Smooth muscle cell (in vitro differentiated cells): ENCODE measurements at regions not wholly inside any gene's neighbourhood (a gene's known extent, or its start where the extent isn't known, plus 50 kb on each side); places are given as distances from the start of the nearest gene placed in this dataset.

Experiments used
- DNase-seq: peaks from one replicate; lab custom pipeline; 2025; ENCODE audit not compliant: unreplicated experiment; lab: John Stamatoyannopoulos, UW
- H2AFZ ChIP-seq: fragments of 200-600 bp; sonication (generic); 2 replicates; pipeline ENCODE4 v1.6.0; 2016; ENCODE audit warnings: antibody characterized with exemption, low read depth, mild to moderate bottlenecking
- H3F3A ChIP-seq: fragments of 200-600 bp; sonication (generic); 2 replicates; pipeline ENCODE4 v1.6.0; 2017; ENCODE audit warnings: antibody characterized with exemption, low read depth
- H3K27ac ChIP-seq: fragments of 200-600 bp; sonication (generic); 2 replicates; pipeline ENCODE4 v1.5.1; 2016; ENCODE audit warnings: low read depth, mild to moderate bottlenecking
- H3K27me3 ChIP-seq: fragments of 200-600 bp; sonication (generic); 2 replicates; pipeline ENCODE4 v1.6.1; 2016; ENCODE audit warnings: low read depth, mild to moderate bottlenecking
- H3K36me3 ChIP-seq: fragments of 200-600 bp; sonication (generic); 2 replicates; pipeline ENCODE4 v1.5.1; 2016; ENCODE audit warnings: low read depth
- H3K4me1 ChIP-seq: fragments of 200-600 bp; sonication (generic); 2 replicates; pipeline ENCODE4 v1.5.1; 2016; ENCODE audit warnings: low read depth
- H3K4me2 ChIP-seq: fragments of 200-600 bp; sonication (generic); 2 replicates; pipeline ENCODE4 v1.6.0; 2016; ENCODE audit warnings: mild to moderate bottlenecking
- H3K4me3 ChIP-seq: fragments of 200-600 bp; sonication (generic); 2 replicates; pipeline ENCODE4 v1.5.1; 2016; ENCODE audit warnings: mild to moderate bottlenecking
- H3K79me2 ChIP-seq: fragments of 200-600 bp; sonication (generic); 2 replicates; pipeline ENCODE4 v1.6.0; 2016; ENCODE audit warnings: low read depth, mild to moderate bottlenecking
- H3K9ac ChIP-seq: fragments of 200-600 bp; sonication (generic); 2 replicates; pipeline ENCODE4 v1.6.0; 2016; ENCODE audit warnings: low read depth
- H3K9me3 ChIP-seq: fragments of 200-600 bp; sonication (generic); replicated peaks from 2 replicates; pipeline ENCODE4 v1.5.1; 2016; ENCODE audit warnings: low read depth
- H4K20me1 ChIP-seq: fragments of 200-600 bp; sonication (generic); 2 replicates; pipeline ENCODE4 v1.6.0; 2016; ENCODE audit warnings: low read depth
- CTCF ChIP-seq: fragments of 200-600 bp; sonication (generic); IDR thresholded peaks from 2 replicates; pipeline ENCODE4 v1.5.1; 2017; ENCODE audit warnings: borderline replicate concordance, mild to moderate bottlenecking, antibody characterized with exemption; ENCODE audit not compliant: insufficient read depth, poor library complexity, severe bottlenecking
- WGBS: methylation state at CpG from one replicate; pipeline ENCODE4 v1.1.7; 2016; ENCODE audit warnings: low lambda C conversion rate; 5-methylcytosine and 5-hydroxymethylcytosine counted together

- WGBS: 86% methylated on average over 1 of the region's 1 CpG
- TF ChIP-seq CTCF: no peak
- no peak overlapping the region for H3K4me3 ChIP-seq
Observed at GRCh38 chr3:20326541-20326940, 140.5 kb upstream of the SGO1 start.

GRCh38 chr3:20325563-20325962, 139.6 kb upstream of the SGO1 start:
- Histone ChIP-seq H3K36me3 (no peaks in the 10 kb centered on the region), H2AFZ (no peak overlapping the region), H3F3A (no peaks in the 10 kb centered on the region), H3K79me2 (no peaks in the 10 kb centered on the region), H3K4me2 (no peak overlapping the region), H3K27ac (no peak overlapping the region), H3K4me3 (no peak overlapping the region), H3K27me3 (no peaks in the 10 kb centered on the region), H3K9me3 (no peaks in the 10 kb centered on the region), H4K20me1 (no peaks in the 10 kb centered on the region), H3K4me1 (peaks cover 4% of the 10 kb centered on the region), H3K9ac (no peak overlapping the region)
- no peak for TF ChIP-seq CTCF
- 97% methylated on average over 1 of the region's 1 CpG for WGBS
- no peak for DNase-seq

More at GRCh38 chr3:20326541-20326940, 140.5 kb upstream of the SGO1 start:
- H3K9me3 ChIP-seq: no peaks in the 10 kb centered on the region
- no peaks in the 10 kb centered on the region for H3K27me3 ChIP-seq
- H3K4me1 ChIP-seq: peaks cover 9% of the 10 kb centered on the region
- H3K79me2 ChIP-seq: no peaks in the 10 kb centered on the region
- no peaks in the 10 kb centered on the region for H3K36me3 ChIP-seq
- no peak overlapping the region for H3K4me2 ChIP-seq
- H3F3A ChIP-seq: no peaks in the 10 kb centered on the region
- H3K27ac ChIP-seq: peak overlapping the region; percentile 11
- no peak overlapping the region for H2AFZ ChIP-seq
- DNase-seq: no peak
- no peak overlapping the region for H3K9ac ChIP-seq
- no peaks in the 10 kb centered on the region for H4K20me1 ChIP-seq

- H3K9me3 ChIP-seq: no peaks in the 10 kb centered on the region
- H3K4me1 ChIP-seq: peaks cover 4% of the 10 kb centered on the region
- TF ChIP-seq CTCF: no peak
- H3K27ac ChIP-seq: no peak overlapping the region
- no peaks in the 10 kb centered on the region for H3K27me3 ChIP-seq
- H3K9ac ChIP-seq: no peak overlapping the region
- no peaks in the 10 kb centered on the region for H3F3A ChIP-seq
- no peaks in the 10 kb centered on the region for H3K79me2 ChIP-seq
- DNase-seq: no peak
- 72% methylated on average over 1 of the region's 1 CpG for WGBS
- H3K4me2 ChIP-seq: no peak overlapping the region
- no peaks in the 10 kb centered on the region for H3K36me3 ChIP-seq
- H3K4me3 ChIP-seq: no peak overlapping the region
- no peaks in the 10 kb centered on the region for H4K20me1 ChIP-seq
- H2AFZ ChIP-seq: no peak overlapping the region
Observed at GRCh38 chr3:20324664-20325478, 138.9 kb upstream of the SGO1 start.
